ENCODE measurements at regions not wholly inside any gene's neighbourhood (a gene's known extent, or its start where the extent isn't known, plus 50 kb on each side); places are given as distances from the start of the nearest gene placed in this dataset.
"Not testable (repeated sequence)": the region's sequence is repeated elsewhere in the genome, so short reads cannot be mapped to it uniquely, and the experiment has no call there.

GRCh38 chr11:87535513-87535912 lies 497.8 kb downstream of the TMEM135 start:
- ATAC-seq (ENCODE audit: insufficient number of reproducible peaks, low FRiP score, low read depth) = no peak
- no peak for TF ChIP-seq CTCF (IDR thresholded peaks at IDR 0.05)
- no peaks in the 10 kb centered on the region for H3K4me1 ChIP-seq (ENCODE audit: control insufficient read depth in 1 of 2, low read depth in 2 of 2)
- DNase-seq (ENCODE audit: low spot score) = no peak
- H3K27me3 ChIP-seq (replicated peaks; ENCODE audit: insufficient read depth) = no peaks in the 10 kb centered on the region
- H3K9me3 ChIP-seq = no peaks in the 10 kb centered on the region
- H3K4me3 ChIP-seq = no peak overlapping the region
- H3K36me3 ChIP-seq = no peaks in the 10 kb centered on the region
- no peak overlapping the region for H3K27ac ChIP-seq

DNA sequence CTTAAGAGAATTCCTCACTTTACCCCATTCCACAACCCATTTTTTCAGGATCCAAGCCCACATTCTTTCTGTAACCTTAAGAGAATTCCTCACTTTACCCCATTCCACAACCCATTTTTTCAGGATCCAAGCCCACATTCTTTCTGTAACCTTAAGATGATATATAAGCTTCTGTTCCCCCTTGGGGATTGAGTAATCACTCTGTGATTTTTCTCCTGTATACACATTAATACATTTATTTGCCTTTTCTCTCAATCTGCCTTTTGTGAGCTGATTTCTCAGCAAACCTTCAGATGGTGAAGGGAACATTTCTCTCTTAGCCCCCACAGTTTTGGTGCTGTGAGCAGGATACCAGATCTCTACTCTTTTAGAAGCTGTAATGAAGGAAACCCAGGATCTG lies 494.1 kb downstream of the TMEM135 start:
- H3K4me1 ChIP-seq (ENCODE audit: control insufficient read depth in 1 of 2, low read depth in 2 of 2); H3K4me3 ChIP-seq; DNase-seq (ENCODE audit: low spot score); H3K27ac ChIP-seq; H3K36me3 ChIP-seq; H3K27me3 ChIP-seq (replicated peaks; ENCODE audit: insufficient read depth); H3K9me3 ChIP-seq; ATAC-seq (ENCODE audit: insufficient number of reproducible peaks, low FRiP score, low read depth): not testable (repeated sequence)

DNA sequence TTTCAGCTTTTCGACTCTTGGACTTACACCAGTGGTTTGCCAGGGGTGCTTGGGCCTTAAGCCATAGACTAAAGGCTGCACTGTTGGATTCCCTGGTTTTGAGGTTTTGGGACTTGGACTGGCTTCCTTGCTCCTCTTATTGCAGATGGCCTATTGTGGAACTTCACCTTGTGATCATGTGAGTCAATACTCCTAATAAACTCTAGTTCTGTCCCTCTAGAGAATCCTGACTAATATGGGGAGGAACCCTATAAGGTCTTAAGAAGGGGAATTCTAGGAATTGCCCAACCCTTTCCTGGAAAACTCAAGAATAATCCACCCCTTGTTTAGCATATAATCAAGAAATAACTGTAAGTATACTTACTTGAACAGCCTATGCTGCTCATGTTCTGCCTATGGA lies 491.8 kb downstream of the TMEM135 start:
- H3K27ac ChIP-seq = no peak overlapping the region
- H3K4me1 ChIP-seq (ENCODE audit: control insufficient read depth in 1 of 2, low read depth in 2 of 2) = no peaks in the 10 kb centered on the region
- ATAC-seq (ENCODE audit: insufficient number of reproducible peaks, low FRiP score, low read depth) (no peak), DNase-seq (ENCODE audit: low spot score) (no peak)
- no peaks in the 10 kb centered on the region for H3K36me3 ChIP-seq
- no peaks in the 10 kb centered on the region for H3K27me3 ChIP-seq (replicated peaks; ENCODE audit: insufficient read depth)
- no peaks in the 10 kb centered on the region for H3K9me3 ChIP-seq
- TF ChIP-seq CTCF (IDR thresholded peaks at IDR 0.05) = no peak
- no peak overlapping the region for H3K4me3 ChIP-seq

DNA sequence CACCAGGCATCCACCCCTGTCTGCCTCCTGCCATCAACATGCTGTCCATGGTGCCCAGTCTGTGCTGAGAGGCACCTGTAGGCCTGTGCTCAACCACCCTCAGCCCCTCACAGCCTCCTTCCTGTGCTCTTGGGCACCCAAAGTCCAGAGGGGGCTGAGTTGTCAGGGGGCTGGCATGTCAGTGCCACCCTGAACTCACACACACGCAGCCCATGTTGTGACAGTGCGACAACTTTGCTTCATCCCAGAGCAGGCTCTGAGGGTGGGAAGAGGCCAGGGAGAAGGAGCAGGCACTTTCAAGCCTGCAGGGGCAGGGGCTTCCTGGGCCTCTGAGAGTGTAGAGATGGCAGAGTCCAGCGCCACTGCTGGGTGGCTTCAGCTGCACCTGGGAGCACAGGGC lies 491.0 kb downstream of the TMEM135 start:
- ATAC-seq (ENCODE audit: insufficient number of reproducible peaks, low FRiP score, low read depth) (no peak), DNase-seq (ENCODE audit: low spot score) (no peak)
- Histone ChIP-seq H3K27ac (no peak overlapping the region), H3K27me3 (replicated peaks; ENCODE audit: insufficient read depth) (no peaks in the 10 kb centered on the region), H3K36me3 (no peaks in the 10 kb centered on the region), H3K9me3 (no peaks in the 10 kb centered on the region), H3K4me1 (ENCODE audit: control insufficient read depth in 1 of 2, low read depth in 2 of 2) (no peaks in the 10 kb centered on the region), H3K4me3 (no peak overlapping the region)
- no peak for TF ChIP-seq CTCF (IDR thresholded peaks at IDR 0.05)

DNA sequence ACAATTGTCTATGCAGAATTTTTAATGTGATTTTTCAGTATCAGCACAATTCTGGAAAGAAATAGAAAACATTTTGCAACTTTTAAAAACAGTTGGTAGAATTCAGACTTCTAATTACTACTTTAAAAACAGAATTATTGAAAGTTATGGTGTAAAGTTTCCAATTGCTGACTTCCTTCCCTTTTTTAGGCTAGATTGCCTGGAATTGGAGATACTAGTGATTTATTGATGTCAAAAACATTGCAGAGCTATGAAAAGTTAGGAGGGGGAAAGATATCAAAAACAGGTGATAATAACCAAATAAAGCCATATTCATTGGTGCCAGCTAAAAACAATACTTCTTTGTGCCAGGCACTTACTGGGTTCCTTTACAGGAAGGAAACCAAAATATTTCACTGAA lies 485.5 kb downstream of the TMEM135 start:
- DNase-seq (ENCODE audit: low spot score) (no peak), ATAC-seq (ENCODE audit: insufficient number of reproducible peaks, low FRiP score, low read depth) (no peak)
- Histone ChIP-seq H3K27me3 (replicated peaks; ENCODE audit: insufficient read depth) (no peaks in the 10 kb centered on the region), H3K4me1 (ENCODE audit: control insufficient read depth in 1 of 2, low read depth in 2 of 2) (no peaks in the 10 kb centered on the region), H3K36me3 (no peaks in the 10 kb centered on the region), H3K4me3 (no peak overlapping the region), H3K9me3 (no peaks in the 10 kb centered on the region), H3K27ac (no peak overlapping the region)
- no peak for TF ChIP-seq CTCF (IDR thresholded peaks at IDR 0.05)

DNA sequence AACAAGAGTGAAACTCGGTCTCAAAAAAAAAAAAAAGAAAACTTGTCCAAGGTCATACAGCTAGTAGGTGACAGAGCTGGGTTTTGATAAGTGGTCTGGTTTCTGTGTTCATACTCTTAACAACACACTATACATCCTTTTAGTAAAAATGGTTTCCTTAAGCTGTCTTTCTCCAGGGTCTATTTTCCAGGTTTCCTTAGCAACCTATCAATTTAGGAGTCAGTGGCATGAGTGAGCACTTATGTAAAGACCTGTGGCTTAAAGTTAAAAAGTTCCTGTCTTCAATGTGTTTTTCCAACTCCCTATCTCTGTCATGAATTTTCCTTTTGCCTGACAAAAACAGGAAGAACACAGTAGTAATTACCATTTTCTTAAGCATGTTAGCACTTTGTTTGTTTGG lies 480.5 kb downstream of the TMEM135 start:
- no peaks in the 10 kb centered on the region for H3K9me3 ChIP-seq
- H3K27me3 ChIP-seq (replicated peaks; ENCODE audit: insufficient read depth) = no peaks in the 10 kb centered on the region
- ATAC-seq (ENCODE audit: insufficient number of reproducible peaks, low FRiP score, low read depth) = no peak
- no peak for DNase-seq (ENCODE audit: low spot score)
- TF ChIP-seq CTCF (IDR thresholded peaks at IDR 0.05) = no peak
- no peak overlapping the region for H3K27ac ChIP-seq
- H3K36me3 ChIP-seq = no peaks in the 10 kb centered on the region
- no peak overlapping the region for H3K4me3 ChIP-seq
- H3K4me1 ChIP-seq (ENCODE audit: control insufficient read depth in 1 of 2, low read depth in 2 of 2) = no peaks in the 10 kb centered on the region
